GM19043 (cell line): ENCODE measurements at regions not wholly inside any gene's neighbourhood (a gene's known extent, or its start where the extent isn't known, plus 50 kb on each side); places are given as distances from the start of the nearest gene placed in this dataset.

ENCODE experiments used
- ATAC-seq: cut with Tn5 transposase; IDR thresholded peaks from one replicate; pipeline ENCODE4 v1.9.1; 2021; ENCODE audit warnings: low read depth; ENCODE audit not compliant: unreplicated experiment

- no peak for ATAC-seq
Measured at GRCh38 chr3:177979703-177980102, 556.5 kb upstream of the KCNMB2 start.

- no peak for ATAC-seq
Measured at GRCh38 chr3:177981576-177981975, 554.7 kb upstream of the KCNMB2 start.

DNA sequence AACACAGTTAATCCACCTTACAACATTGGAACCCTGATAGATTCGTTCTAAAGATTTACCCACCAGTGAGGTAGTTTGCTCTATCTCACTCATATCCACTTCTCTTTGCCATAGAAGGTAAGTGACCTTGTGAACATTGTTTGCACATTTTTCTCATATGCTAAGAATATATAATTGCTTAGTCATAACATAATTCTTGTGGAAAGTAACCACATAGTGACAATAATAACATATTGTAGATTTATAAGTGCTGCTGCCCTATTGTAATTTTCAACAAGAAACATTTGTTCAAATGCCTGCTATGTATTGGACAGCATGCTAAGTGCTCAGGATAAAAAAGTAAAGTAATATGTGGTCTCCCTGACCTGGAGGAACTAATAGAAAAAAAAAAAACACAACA is 554.2 kb upstream of the KCNMB2 start:
- no peak for ATAC-seq

DNA sequence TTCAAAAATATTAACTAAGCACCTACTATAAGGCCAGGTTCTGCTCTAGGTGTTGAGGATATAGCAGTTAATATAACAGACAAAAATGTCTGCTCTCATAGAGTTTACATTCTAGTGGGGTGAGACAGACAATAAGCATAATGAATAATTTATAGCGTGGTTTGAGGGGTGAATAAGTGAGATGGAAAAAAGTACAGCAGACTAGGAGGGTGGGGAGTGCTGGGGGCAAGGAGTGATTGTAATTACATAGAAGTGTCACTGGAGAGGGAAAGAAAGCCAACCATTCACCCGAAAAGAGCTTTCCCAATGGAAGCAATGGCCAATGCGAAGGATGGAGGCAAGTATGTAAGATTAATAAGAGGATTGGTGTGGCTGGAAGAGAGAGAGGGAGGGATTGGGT is 552.9 kb upstream of the KCNMB2 start:
- no peak for ATAC-seq

GRCh38 chr3:177992993-177993970 is 543.0 kb upstream of the KCNMB2 start:
- ATAC-seq: no peak

DNA sequence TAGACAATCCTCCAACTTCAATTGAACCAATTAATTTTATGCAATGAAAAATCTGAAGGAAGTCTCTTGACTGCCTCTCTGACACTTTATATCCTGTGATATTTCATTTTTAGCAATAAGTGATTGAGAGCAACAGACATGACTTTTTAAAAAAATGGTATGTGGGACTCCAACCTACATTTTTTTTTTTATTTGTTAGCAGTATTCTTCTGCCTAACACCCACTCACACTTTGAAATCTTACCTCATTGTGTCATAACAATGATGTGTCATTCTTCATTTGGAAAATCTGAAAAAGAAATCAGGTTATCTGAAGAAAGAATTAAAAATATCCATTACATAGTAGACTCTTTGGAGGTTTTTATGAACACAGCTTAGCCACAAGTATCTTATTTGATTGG is 541.3 kb upstream of the KCNMB2 start:
- ATAC-seq: no peak

DNA sequence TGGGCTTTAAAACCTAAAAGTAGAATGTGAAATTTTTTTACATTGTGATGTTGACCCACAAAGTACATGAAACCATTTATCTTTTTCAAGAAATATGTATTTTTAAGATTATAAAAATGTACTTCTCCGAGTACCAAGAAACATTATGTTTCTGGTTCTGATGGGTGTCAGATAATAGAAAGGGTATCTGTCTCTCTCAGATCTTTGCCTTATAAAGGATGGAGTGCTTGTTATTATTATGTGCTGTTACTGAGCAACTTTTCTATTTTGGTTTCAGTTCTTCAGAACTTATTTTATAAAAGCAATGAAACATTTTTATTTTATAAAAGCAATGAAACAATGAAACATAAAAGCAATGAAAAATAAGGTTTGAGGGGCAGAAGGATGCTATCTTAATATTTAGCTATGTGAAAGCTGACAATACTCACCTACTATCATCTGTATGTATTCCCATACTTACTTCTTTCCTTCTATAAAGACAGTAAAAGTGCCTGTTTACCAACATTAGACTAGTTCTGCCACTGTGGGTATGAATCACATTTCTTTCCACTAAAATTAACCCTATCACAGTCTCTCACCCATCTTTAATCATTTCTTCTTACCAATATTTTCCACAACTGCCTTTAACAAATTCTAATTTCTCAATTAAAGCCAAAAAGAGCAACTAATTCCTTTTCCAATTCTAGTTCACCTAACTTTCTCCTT is 540.7 kb upstream of the KCNMB2 start:
- no peak for ATAC-seq

DNA sequence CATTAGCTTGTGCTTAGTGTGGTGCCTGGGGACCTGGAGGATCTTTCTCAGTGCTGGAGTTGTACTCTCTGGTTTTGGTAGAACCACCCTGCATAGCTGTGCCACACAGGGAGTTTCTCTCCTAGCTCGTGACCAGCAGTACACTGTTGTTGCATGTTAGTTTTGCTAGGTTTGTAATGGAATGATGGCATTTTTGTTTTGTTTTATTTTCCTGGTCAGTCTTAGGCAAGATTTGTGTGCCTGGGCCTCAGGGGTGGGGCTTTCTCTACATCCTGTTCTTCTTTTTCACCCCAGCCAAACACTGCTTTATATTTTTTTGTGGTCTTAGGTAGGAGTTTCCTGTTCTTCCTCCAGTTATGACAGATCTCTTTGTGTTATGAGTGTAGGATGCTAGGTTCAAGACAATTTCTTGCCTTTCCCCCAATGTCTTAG is 534.5 kb upstream of the KCNMB2 start:
- peak; percentile 70 for ATAC-seq

GRCh38 chr3:178002113-178002512 is 534.1 kb upstream of the KCNMB2 start:
- ATAC-seq: no peak

DNA sequence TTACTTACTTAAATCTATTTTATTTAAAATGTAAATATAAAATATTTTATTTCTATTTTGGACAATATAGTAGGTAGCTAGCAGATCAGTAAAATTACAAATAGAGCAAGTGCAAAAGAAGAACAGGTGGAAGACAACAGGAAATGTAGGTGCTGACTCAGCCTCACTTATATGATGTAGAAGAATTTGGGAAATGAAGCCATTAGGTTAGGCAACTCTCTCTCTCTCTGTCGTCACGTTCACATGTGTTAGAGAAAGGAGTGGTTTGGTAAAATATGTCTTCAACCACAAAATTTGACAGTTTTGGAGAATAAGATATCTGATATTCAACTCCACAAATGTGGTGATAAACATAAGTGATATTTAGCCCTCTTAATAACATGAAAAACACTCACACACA is 532.5 kb upstream of the KCNMB2 start:
- ATAC-seq: no peak

- no peak for ATAC-seq
Measured at GRCh38 chr3:178005961-178006360, 530.3 kb upstream of the KCNMB2 start.

DNA sequence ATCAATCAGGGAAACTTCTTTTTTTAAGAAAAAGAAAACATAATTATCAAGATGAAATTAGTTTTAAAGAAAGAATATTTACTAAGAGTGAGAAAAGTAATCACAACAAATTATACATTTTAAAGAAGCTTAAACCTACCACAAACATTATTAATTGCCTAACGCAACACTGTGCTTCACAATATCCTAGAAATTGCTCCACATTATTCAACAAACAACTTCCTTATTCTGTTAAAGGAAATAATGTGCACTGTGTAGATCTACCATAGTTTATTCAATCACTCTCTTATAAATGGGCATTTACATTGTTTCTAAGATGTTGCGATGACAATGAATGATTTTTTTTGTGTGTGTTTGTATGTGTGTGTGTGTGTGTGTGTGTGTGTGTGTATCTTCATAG is 525.9 kb upstream of the KCNMB2 start:
- ATAC-seq: no peak

GRCh38 chr3:178019645-178020044 is 516.6 kb upstream of the KCNMB2 start:
- no peak for ATAC-seq

- no peak for ATAC-seq
Measured at GRCh38 chr3:178022599-178022998, 513.6 kb upstream of the KCNMB2 start.

DNA sequence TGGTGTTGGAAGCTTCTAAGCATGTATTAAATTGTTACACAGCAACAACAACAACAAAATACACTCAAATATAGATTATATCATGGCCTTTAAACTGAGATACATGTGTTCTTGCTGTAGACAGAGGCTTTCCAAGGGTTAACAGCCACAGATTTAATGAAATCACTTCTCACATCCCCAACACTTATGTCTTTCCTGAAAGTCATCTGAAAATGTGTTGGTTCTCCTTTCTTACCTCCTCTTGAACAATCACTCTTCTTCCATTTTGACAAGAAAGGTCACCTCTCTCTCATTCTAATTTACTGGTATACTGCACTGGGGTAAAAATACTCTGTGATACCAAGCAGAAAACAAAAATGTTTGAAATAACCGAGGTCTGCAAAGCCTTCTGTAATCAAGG is 507.3 kb upstream of the KCNMB2 start:
- ATAC-seq: no peak

- no peak for ATAC-seq
Measured at GRCh38 chr3:178036451-178037144, 499.6 kb upstream of the KCNMB2 start.

DNA sequence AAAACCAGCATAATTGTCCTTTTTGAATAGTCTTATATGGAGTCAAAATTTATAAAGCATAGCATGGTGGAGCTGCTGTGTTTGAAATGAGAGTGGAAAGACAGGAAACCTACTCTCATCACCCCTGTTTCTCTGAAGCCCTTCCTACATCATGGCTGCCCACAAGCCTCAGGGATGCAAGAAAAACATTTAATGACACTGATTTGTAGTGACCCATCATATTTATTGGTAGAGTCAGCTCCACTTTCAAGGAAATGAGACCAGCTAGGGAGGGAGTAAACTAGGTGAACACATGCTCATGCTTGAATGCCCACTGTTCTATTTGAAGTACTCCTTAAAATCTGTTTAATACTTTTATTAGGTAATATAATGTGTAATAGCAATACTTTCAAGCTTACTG is 494.3 kb upstream of the KCNMB2 start:
- no peak for ATAC-seq

DNA sequence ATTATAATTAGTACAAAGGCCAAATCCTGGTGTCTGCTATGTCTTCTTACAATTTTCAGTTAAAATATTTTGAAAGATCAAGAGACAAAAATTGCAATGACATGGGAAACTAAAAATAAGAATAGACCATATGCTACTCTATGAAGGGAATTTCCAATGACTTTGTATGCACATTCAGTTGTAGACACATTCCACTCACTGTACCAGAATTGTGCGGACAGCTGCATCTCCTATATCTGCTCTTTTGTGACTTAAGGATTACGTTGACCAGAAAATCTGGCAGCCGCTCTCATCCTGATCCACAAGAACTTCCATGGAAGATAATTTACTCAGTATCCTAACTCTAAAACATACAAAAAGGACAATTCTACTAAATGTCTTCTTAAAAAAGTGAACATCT is 493.9 kb upstream of the KCNMB2 start:
- ATAC-seq: no peak

DNA sequence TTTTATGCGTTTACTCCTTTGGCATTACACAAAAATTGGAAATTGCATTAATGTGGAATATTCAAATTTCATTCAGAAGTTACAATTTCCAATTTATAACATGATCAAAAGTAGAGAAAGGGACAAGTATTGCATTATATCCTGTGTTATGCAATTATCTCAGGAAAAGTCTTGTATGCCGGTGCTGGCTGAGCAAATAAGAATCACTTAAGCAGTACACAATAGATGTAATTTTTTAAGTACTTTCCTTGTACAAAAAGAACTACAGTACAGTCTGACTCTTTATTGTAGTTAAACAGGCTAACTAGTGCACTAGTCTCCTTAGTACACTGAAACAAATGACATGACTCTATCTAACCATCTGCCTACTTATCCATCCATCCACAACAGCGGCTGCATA is 493.2 kb upstream of the KCNMB2 start:
- no peak for ATAC-seq

- ATAC-seq: no peak
Measured at GRCh38 chr3:178044320-178044719, 491.9 kb upstream of the KCNMB2 start.

DNA sequence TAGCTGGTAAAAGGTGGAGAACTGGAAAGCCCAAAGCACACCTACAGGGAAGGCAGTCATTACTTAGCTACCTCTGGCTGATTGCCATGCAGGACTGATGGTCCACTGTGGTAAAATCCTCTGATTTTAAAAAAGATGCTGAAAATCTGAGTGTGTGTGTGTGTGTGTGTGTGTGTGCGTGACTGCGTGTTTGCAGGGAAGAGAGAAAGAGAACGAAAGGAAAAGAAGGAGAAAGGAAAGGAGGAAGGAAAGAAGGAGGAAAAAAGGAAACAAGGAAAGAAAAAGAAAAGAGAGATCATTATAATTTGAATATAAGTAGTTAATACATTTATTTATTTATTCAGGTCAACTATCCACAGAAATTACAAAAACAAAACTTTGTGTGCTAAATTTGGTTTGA is 488.7 kb upstream of the KCNMB2 start:
- no peak for ATAC-seq
